ENCODE measurements at regions not wholly inside any gene's neighbourhood (a gene's known extent, or its start where the extent isn't known, plus 50 kb on each side); places are given as distances from the start of the nearest gene placed in this dataset.
A peak's percentile ranks its signal among the peaks of the same experiment; 100 is the strongest.
"Not testable (repeated sequence)": the region's sequence is repeated elsewhere in the genome, so short reads cannot be mapped to it uniquely, and the experiment has no call there.

DNA sequence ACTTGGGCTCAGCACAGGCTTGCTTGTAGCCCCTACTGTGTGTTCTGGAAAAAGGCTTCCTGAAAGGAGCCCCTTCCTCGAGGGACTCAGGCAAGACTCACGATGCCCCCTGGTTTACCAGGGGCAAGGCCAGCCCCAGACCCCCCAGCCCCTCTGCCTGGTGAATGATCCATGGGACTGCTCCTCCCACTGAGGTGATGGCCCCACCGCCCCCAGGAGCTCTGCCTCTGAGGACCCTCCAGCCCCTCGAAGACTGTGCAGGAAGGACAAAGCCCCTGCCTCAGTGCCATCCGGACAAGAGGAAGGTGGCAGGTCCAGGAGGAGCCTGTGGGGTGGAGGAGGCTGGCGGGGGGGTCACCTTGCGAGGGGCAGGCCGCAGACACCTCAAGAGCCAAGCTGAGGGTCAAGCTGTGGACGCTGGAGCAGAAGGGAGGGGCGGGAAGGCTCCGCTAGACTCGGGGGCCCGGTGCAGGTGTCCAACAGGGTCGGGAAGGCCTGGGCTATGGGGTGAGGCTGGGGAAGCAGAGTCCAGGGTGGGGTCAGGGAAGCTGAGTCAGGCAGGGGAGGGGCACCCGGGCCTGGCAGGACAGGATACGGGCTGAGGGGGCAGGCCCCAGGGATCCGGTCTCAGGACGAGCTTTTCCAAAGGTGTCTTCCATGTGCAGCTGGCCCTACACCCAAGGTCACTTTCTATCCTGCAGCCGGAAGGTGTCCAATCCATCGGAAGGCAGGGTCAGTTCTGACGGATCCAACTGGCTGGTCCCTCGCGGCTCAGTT lies 64.9 kb upstream of the LRPAP1 start:
- DNase-seq = not testable (repeated sequence)

DNA sequence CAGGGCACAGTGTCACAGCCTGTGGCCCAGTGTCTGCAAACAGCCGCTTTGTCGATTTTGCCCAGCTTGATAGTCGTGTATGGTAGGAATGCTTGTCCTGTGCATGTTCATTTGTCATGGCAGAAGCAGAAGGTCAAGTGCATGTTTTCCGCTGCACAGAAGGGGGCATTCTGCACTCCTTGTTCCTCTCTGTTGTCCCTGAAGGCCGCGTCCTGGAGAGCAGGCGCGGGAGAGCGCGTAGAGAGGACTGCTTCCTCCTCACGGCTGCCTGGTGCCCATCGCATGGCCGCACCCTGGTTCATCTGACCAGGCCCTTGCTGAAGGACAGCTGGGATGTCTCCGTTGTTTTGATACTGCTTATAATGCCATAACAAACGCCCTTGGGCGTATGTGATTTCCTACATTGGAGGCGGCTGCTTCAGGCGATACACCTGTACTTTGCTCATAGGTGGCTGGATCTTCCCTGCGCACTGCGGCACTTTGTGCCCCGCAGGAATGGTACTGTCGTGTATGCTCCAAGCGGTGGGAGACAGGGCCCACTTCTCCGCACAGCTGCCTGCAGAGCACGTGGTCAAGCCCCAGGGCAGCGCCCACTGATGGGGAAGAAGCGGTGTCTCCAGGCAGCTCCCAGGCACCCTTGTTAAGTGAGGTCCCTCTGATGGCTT lies 63.5 kb upstream of the LRPAP1 start:
- not testable (repeated sequence) for DNase-seq

DNA sequence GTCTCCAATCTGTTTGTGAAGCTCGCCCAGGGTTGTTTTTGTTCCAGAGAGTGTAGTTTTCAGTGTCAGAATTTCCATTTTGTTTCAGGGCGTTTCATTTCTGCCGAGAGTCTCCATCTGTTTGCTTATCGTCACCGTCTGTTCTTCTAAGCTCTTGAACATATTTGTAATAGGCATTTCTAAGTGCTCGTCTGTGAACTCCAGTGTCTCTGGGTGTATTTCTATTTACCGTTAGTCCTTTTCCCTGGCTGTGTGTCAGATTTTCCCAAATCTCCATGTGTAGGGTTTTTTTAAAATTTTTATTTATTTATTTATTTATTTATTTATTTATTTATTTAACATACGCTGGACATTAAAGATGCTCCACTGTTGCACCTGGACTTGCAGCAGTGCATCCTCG lies 62.5 kb upstream of the LRPAP1 start:
- not testable (repeated sequence) for DNase-seq

DNA sequence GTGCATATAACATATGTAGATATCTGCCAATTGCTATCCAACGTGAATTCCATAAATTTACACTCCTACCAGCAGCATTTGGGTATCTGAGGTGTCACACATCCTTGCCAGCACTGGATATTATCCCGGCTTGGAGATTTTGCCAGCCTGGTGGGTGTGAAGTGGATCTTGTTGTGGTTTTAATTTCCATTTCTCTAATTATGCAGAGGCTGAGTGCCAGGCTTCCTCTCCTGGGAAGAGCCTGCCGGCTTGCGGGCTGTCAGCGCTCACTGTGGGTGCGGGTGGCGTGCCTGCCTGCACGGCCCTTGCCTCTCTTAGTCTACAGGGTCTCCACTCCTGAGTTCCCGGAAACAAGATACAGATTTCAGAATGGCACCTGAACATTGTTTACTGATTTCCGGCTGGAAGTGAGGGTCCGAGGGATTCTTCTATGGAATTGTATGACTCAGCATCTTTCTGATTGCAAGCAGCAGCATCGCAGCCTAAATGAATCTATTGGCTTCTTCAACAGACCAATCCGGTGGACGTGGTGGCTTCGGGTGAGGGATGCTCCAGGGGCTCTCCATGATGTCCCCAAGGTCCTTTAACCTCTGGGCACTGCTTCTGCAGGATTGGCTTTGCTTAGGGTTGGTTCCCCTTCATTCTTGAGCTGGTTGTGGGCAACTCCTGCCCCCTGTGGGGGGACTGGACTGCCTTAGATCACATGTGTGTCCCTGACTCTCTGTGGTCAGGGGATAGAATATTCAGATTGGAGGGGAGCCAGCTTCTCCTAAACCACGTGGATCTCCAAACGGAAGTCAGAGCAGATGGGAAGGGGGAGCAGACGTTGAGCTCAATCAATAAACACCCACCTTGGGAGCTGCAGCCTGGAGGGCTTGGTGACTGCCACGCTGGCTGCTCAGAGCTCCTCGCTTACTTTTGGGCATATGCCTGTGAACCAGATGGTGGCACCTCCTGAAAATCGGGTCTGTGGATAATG lies 58.0 kb upstream of the LRPAP1 start:
- peak in 1 of 51 donors; percentile 8 for DNase-seq

DNA sequence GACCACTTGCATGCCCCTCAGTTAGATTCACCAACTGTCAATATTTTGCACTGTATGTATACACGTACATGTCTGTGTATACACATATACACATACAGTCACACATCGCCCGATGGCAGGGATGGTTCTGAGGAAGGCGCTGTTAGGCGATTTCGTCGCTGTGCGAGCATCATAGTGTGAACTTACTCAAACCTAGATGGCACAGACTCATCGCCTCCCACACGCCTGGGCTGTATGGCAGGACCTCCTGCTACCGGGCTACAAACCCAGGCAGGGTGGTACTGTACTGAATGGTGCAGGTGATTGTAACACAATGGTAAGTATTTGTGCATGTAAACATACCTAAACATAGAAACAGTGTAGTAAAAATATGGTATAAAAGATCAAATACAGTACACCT lies 57.2 kb upstream of the LRPAP1 start:
- DNase-seq = not testable (repeated sequence)

DNA sequence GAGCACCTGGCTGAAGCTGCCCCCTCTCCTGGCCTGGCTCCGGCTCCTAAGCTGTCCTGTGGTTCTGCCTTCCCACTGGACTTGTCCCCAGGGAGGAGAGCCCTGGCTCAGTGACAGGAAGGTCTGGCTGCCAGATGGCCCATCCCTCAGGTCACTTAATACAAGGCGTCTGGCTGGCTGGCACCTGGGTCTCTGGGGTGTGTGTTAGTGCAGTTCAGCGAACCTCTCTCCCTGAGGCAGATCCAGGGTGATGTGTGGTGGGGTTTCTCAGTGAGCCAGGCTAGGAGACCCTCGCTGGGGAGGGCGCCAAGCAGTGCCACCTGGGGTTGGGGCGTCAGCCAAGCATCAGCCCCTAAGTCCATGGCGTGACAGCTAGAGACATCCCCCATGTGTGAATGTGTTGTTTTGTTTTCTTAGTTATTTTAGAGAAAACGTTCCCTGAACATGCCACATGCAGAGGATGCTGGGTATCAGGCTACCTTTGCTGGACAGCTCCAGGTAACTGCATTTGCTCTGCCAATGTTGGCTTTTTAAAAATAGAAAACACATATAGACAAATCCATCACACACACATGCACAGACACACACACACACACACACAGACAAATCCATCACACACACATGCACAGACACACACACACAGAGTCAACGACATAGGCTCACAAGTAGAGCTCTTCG lies 56.4 kb upstream of the LRPAP1 start:
- not testable (repeated sequence) for DNase-seq

DNA sequence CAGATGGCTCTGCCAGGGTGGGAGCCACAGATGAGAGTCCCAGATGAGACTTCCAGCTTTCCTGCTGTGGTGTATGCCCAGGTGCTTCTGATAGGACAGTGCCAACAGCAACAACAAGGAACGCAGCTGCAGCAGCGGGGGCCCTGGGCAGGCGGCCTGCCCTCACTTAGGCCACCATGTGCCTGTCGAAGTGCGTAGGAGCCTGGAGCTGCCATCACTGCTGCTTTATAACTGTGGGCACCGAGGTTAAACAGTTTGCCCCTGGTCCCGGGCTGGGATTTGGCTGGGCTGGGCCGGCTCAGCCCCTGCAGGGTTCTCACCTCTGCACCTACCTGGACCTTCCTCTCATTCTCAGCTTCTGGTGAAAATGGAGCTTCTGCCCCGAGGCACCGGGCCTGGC lies 54.4 kb upstream of the LRPAP1 start:
- DNase-seq = not testable (repeated sequence)

DNA sequence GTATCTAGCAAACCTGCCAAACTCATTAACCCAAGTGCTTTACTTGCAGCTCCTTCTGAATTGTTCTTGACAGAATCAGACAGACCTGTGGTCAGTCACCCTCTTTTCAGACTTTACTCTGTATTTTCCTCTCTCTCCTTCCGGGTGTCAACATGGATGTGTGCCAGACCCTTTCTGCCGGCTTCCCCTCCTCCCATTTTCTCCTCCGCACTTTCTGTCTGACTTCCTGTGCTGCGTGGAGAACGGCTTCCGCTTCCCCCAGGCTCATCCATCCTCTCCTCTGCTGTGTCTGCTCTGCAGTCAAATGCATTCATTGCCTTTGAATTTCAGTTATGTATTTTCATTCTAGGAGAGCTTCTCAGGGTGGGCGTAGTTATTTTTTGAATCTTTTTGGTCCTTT lies 53.3 kb upstream of the LRPAP1 start:
- DNase-seq = peak in 1 of 51 donors; percentile 15

DNA sequence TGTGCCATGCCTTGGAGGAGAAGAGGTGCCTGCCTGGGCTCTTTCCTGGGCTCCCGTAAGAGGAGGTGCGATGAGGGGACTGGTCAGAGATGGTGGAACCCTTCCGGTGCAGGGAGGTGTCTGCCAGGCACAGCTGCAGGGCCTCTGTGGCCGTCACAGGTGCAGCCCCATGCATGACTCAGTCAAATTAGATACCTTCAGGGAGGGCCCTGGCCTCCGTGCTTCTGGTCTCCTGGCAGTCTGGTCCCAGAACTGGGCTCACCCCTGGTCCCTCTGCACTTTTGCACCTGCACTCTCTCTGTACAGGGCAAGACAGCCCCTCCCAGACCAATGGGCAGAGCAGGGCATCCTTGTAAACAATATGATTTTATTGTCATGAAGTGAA lies 49.9 kb upstream of the LRPAP1 start:
- no peak for DNase-seq

All from hypothalamus (tissue), 51 donors.